HCT116 (cell line): ENCODE measurements at regions not wholly inside any gene's neighbourhood (a gene's known extent, or its start where the extent isn't known, plus 50 kb on each side); places are given as distances from the start of the nearest gene placed in this dataset.

Experiments used
- CTCF ChIP-seq, 3 experiments: fragments of 200-600 bp in 1 of 3; sonication (generic) in 1 of 3; IDR thresholded peaks in 2 of 3; conservative IDR thresholded peaks in 1 of 3; 2 replicates each; pipeline ENCODE4 v1.5.1; 2012 to 2017; ENCODE audit warnings: low read depth in 2 of 3, low read length in 2 of 3, antibody characterized with exemption in 1 of 3, borderline replicate concordance in 1 of 3, control low read depth in 1 of 3, mild to moderate bottlenecking in 1 of 3, mixed read lengths in 1 of 3, mixed run types in 1 of 3, moderate library complexity in 1 of 3; ENCODE audit not compliant: insufficient read depth in 1 of 3
- ELF1 ChIP-seq: IDR thresholded peaks from 2 replicates; pipeline ENCODE4 v1.6.1; 2012; ENCODE audit warnings: low read depth, borderline replicate concordance
- EZH2 ChIP-seq: fragments of 200-600 bp; sonication (generic); IDR thresholded peaks from 2 replicates; pipeline ENCODE4 v1.6.1; 2017; ENCODE audit warnings: antibody characterized with exemption, mixed run types
- MAX ChIP-seq: IDR thresholded peaks from 2 replicates; pipeline ENCODE4 v1.6.1; 2012
- POLR2A ChIP-seq: IDR thresholded peaks from 2 replicates; pipeline ENCODE4 v1.7.0; 2011; ENCODE audit warnings: borderline replicate concordance; ENCODE audit not compliant: insufficient read depth, insufficient read length; ENCODE audit errors: extremely low read depth
- POLR2AphosphoS5 ChIP-seq: IDR thresholded peaks from 2 replicates; pipeline ENCODE4 v1.6.1; 2011; ENCODE audit warnings: mild to moderate bottlenecking, low read depth, low read length, moderate library complexity
- REST ChIP-seq: IDR thresholded peaks from 2 replicates; pipeline ENCODE4 v1.6.1; 2012; ENCODE audit warnings: low read depth
- SIN3A ChIP-seq: IDR thresholded peaks from 2 replicates; pipeline ENCODE4 v1.6.1; 2012; ENCODE audit warnings: low read depth
- ZNF274 ChIP-seq: fragments of 200-500 bp; sonication (Bioruptor generic); IDR thresholded peaks from 2 replicates; pipeline ENCODE4 v1.6.1; 2014; ENCODE audit warnings: mild to moderate bottlenecking, low read depth, low read length, inconsistent platforms

- no peak for TF ChIP-seq CTCF (IDR thresholded peaks at IDR 0.05 in 2 of 3, conservative IDR thresholded peaks at IDR 0.05 in 1 of 3; ENCODE audit: borderline replicate concordance in 1 of 3, insufficient read depth in 1 of 3, low read depth in 2 of 3, low read length in 2 of 3)
- no peak for TF ChIP-seq POLR2AphosphoS5
- no peak for TF ChIP-seq REST
- TF ChIP-seq POLR2A = no peak
- TF ChIP-seq ELF1 = no peak
- TF ChIP-seq EZH2 = no peak
- no peak for TF ChIP-seq SIN3A
- no peak for TF ChIP-seq ZNF274
- no peak for TF ChIP-seq MAX
Observed at GRCh38 chr3:106013971-106014370, 145.2 kb upstream of the CBLB start.
